Mucosa of rectum (tissue), 2 donors: ENCODE measurements at regions not wholly inside any gene's neighbourhood (a gene's known extent, or its start where the extent isn't known, plus 50 kb on each side); places are given as distances from the start of the nearest gene placed in this dataset.

Experiments used
- H3K27ac ChIP-seq, 2 donors: one replicate each; pipeline ENCODE4 v1.7.0; 2013; ENCODE audit warnings: inconsistent platforms in 2 of 2, low read depth in 2 of 2, low read length in 2 of 2
- H3K27me3 ChIP-seq, 2 donors: one replicate each; pipeline ENCODE4 v1.7.0; 2013; ENCODE audit warnings: low read length in 2 of 2; ENCODE audit not compliant: control insufficient read depth in 2 of 2, insufficient read depth in 2 of 2
- H3K36me3 ChIP-seq, 2 donors: one replicate each; pipeline ENCODE4 v1.7.0; 2013; ENCODE audit warnings: low read length in 2 of 2; ENCODE audit not compliant: control insufficient read depth in 2 of 2, insufficient read depth in 2 of 2
- H3K4me1 ChIP-seq, 2 donors: one replicate each; pipeline ENCODE4 v1.7.0; 2013; ENCODE audit warnings: low read length in 2 of 2, mild to moderate bottlenecking in 1 of 2; ENCODE audit not compliant: control insufficient read depth in 2 of 2, insufficient read depth in 2 of 2
- H3K4me3 ChIP-seq, 2 donors: one replicate each; pipeline ENCODE4 v1.7.0; 2013; ENCODE audit warnings: low read length in 2 of 2
- H3K9ac ChIP-seq, 2 donors: one replicate each; pipeline ENCODE4 v1.7.0; 2013; ENCODE audit warnings: low read length in 2 of 2, low read depth in 1 of 2, mild to moderate bottlenecking in 1 of 2
- H3K9me3 ChIP-seq, 2 donors: one replicate each; pipeline ENCODE4 v1.7.0; 2013; ENCODE audit warnings: low read length in 2 of 2; ENCODE audit not compliant: control insufficient read depth in 2 of 2
- donor health status: healthy.
- donor health status: Normal muscosa, but diverticular disease.

- H3K9me3 ChIP-seq, result no peaks in the 10 kb centered on the region
- no peaks in the 10 kb centered on the region for H3K36me3 ChIP-seq
These were observed 70.6 kb upstream of the PTPN3 start for GRCh38 chr9:109568568-109569210.

DNA sequence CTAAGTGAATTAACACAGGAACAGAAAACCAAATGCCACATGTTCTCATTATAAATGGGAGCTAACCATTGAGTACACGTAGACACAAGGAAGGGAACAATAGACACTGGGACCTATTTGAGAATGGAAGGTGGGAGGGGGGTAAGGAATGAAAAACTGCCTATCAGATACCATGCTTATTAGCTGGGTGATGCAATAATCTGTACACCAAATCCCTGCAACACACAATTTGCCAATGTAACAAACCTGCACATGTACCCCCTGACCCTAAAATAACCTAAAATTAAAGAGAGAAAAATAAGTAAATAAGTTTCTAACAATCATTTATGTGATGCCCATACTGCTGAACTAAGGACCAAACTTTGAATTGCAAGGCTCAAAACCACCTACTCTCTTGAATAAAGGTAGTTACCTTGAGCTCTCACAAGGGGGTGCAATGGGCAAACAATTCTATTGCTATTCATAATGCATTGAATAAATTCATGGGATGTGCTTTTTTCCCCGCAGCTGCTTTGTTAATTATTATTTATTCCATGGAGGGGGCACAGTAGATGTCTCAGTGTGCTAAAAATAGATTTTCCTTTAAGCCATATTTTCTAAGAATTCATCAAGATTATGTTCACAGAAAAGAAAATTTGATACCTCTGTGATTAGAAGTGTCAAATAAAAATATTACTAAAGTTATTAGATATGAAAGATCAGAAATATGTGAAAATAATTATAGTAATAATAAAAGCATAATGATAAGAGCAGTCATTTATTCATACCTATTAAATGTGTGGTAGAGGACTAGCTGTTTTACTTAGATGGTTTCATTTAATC lies 76.2 kb upstream of the PTPN3 start:
- Histone ChIP-seq H3K27ac (no peak overlapping the region), H3K4me1 (no peaks in the 10 kb centered on the region), H3K4me3 (no peak overlapping the region), H3K27me3 (no peaks in the 10 kb centered on the region), H3K36me3 (no peaks in the 10 kb centered on the region), H3K9me3 (no peaks in the 10 kb centered on the region), H3K9ac (no peak overlapping the region)

More at GRCh38 chr9:109568568-109569210, 70.6 kb upstream of the PTPN3 start:
- H3K4me1 ChIP-seq, result no peaks in the 10 kb centered on the region
- peaks cover 0 to 3% of the 10 kb centered on the region in 2 donors for H3K27me3 ChIP-seq
- no peak overlapping the region for H3K27ac ChIP-seq
- no peak overlapping the region for H3K9ac ChIP-seq
- no peak overlapping the region for H3K4me3 ChIP-seq

GRCh38 chr9:109576762-109577161 lies 78.7 kb upstream of the PTPN3 start:
- Histone ChIP-seq H3K4me1 (no peaks in the 10 kb centered on the region), H3K9me3 (no peaks in the 10 kb centered on the region), H3K4me3 (no peak overlapping the region), H3K27ac (no peak overlapping the region), H3K27me3 (no peaks in the 10 kb centered on the region), H3K9ac (no peak overlapping the region), H3K36me3 (no peaks in the 10 kb centered on the region)

DNA sequence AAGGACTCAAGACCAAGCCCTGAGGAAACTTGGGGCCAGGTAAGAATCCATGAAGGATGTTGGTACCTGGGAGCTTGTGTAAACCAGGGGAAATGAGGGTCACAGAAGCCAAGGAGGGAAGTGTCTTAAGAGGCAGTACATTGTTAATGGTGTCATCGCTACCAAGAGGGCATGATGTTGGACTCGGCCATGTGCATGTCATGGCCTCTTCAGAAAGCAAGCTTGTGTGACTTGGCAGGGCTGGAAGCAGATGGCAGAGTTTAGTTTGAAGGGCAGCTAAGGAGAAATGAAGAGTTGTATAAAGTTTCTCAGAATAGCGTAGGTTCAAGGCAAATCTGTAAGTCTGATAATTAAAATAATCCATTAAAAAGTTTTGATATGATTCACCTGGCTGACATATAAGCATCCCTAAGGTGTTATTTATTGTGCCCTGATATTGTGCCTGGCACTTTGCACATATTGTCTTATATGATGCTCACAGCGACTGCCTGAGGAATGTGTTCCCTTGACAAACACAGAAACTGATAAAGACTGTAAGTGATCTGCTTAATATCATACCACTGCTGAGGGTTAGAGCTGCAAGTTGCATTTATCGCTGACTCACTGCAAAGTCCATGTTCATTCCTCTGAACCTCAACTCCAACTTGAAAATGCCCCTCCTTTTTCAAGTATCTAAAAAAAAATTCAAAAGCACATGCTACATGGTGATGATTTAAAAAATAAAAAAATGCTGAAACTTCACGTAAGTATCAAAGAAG lies 81.3 kb upstream of the PTPN3 start:
- no peak overlapping the region for H3K27ac ChIP-seq
- no peaks in the 10 kb centered on the region for H3K9me3 ChIP-seq
- H3K36me3 ChIP-seq, result no peaks in the 10 kb centered on the region
- H3K27me3 ChIP-seq, result no peaks in the 10 kb centered on the region
- H3K4me3 ChIP-seq, result no peak overlapping the region
- no peaks in the 10 kb centered on the region for H3K4me1 ChIP-seq
- no peak overlapping the region for H3K9ac ChIP-seq

- H3K27me3 ChIP-seq, result no peaks in the 10 kb centered on the region
- no peaks in the 10 kb centered on the region for H3K4me1 ChIP-seq
- H3K4me3 ChIP-seq, result no peak overlapping the region
- H3K9ac ChIP-seq, result no peak overlapping the region
- no peaks in the 10 kb centered on the region for H3K9me3 ChIP-seq
- no peaks in the 10 kb centered on the region for H3K36me3 ChIP-seq
- no peak overlapping the region for H3K27ac ChIP-seq
These were observed 84.3 kb upstream of the PTPN3 start for GRCh38 chr9:109582386-109582785.

GRCh38 chr9:109584205-109584604 lies 86.1 kb upstream of the PTPN3 start:
- no peaks in the 10 kb centered on the region for H3K9me3 ChIP-seq
- H3K27ac ChIP-seq, result no peak overlapping the region
- H3K4me1 ChIP-seq, result no peaks in the 10 kb centered on the region
- no peaks in the 10 kb centered on the region for H3K27me3 ChIP-seq
- H3K36me3 ChIP-seq, result no peaks in the 10 kb centered on the region
- H3K9ac ChIP-seq, result no peak overlapping the region
- H3K4me3 ChIP-seq, result no peak overlapping the region

DNA sequence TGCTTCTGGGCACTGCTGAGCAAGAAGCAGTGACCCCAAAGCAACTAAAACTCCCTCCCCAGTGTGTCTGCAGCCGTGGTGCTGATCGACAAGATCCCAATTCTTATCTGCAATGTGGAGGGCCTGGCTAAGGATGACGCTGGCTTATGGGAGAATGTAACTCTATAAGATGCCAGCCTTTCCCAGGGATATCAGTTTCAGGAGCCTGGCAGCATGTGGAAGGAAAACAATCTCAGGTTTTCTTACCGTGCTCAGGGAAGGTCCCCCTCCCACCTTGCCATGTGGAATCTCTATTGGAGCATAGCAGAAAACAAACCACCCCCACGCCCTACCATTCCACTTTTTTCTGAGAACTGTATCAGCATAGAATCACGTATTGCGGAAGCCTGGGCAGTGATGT lies 87.7 kb upstream of the PTPN3 start:
- no peak overlapping the region for H3K9ac ChIP-seq
- no peaks in the 10 kb centered on the region for H3K36me3 ChIP-seq
- H3K27me3 ChIP-seq, result no peaks in the 10 kb centered on the region
- no peak overlapping the region for H3K4me3 ChIP-seq
- H3K4me1 ChIP-seq, result no peaks in the 10 kb centered on the region
- no peaks in the 10 kb centered on the region for H3K9me3 ChIP-seq
- H3K27ac ChIP-seq, result no peak overlapping the region

DNA sequence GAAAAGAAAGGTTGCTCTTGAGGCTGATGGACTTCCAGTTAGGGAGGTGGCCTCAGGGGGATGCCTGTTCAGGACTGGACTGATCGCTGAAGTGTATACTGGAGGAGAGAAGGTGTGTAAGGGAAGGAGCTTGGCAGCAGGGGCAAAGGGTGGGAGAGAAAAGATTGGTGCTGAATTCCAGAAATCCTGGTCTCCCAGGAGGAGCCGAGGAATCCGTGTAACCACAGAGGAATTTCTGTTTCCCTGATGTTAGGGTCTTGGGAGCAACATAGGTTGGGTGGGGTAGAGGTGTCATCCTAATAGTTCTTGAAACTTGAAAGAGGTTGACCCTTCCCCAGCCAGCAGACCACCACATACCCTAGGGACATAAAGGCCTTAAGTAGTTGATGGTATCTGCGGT lies 88.9 kb upstream of the PTPN3 start:
- Histone ChIP-seq H3K9me3 (no peaks in the 10 kb centered on the region), H3K27me3 (no peaks in the 10 kb centered on the region), H3K9ac (no peak overlapping the region), H3K4me3 (no peak overlapping the region), H3K36me3 (no peaks in the 10 kb centered on the region), H3K4me1 (no peaks in the 10 kb centered on the region), H3K27ac (no peak overlapping the region)

DNA sequence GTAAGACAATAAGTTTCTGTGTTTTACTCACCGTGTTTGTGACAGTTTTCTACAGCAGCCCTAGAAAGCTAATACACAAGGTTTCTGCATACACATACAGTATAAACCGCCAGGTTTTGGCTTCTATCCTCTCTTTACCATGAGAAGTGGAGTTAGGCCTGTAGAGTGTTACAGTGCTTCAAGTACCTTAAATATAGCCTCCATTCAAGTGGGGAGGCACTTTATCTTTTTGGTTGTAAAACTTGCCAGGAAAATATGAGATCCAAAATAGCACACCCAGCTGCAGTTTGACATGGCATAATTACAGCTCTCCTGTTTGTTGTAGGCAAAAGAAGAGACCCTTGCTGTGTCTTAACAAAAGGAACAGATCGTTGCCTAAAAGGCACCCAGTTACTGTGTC lies 90.3 kb upstream of the PTPN3 start:
- no peaks in the 10 kb centered on the region for H3K36me3 ChIP-seq
- H3K4me3 ChIP-seq, result no peak overlapping the region
- H3K27ac ChIP-seq, result no peak overlapping the region
- no peak overlapping the region for H3K9ac ChIP-seq
- no peaks in the 10 kb centered on the region for H3K27me3 ChIP-seq
- H3K9me3 ChIP-seq, result no peaks in the 10 kb centered on the region
- H3K4me1 ChIP-seq, result no peaks in the 10 kb centered on the region

- no peaks in the 10 kb centered on the region for H3K9me3 ChIP-seq
- H3K4me1 ChIP-seq, result no peaks in the 10 kb centered on the region
- no peak overlapping the region for H3K27ac ChIP-seq
- H3K4me3 ChIP-seq, result no peak overlapping the region
- no peak overlapping the region for H3K9ac ChIP-seq
- H3K27me3 ChIP-seq, result no peaks in the 10 kb centered on the region
- H3K36me3 ChIP-seq, result no peaks in the 10 kb centered on the region
These were observed 92.9 kb upstream of the PTPN3 start for GRCh38 chr9:109590966-109591365.
